Endothelial cell of umbilical vein (primary cell): ENCODE measurements at regions not wholly inside any gene's neighbourhood (a gene's known extent, or its start where the extent isn't known, plus 50 kb on each side); places are given as distances from the start of the nearest gene placed in this dataset.

ENCODE experiments used
- EZH2 ChIP-seq: IDR thresholded peaks from 2 replicates; pipeline ENCODE4 v1.6.1; 2012; ENCODE audit warnings: borderline replicate concordance, low read depth, mild to moderate bottlenecking, moderate library complexity, low read length, inconsistent platforms; ENCODE audit not compliant: severe bottlenecking
- JUN ChIP-seq: IDR thresholded peaks from 2 replicates; pipeline ENCODE4 v1.6.1; 2011; ENCODE audit warnings: borderline replicate concordance, low read depth; ENCODE audit not compliant: insufficient read length, insufficient read depth
- MYC ChIP-seq: IDR thresholded peaks from one replicate; pipeline ENCODE4 v1.6.1; 2011; ENCODE audit warnings: mild to moderate bottlenecking, low read depth, low read length
- POLR2A ChIP-seq: IDR thresholded peaks from 2 replicates; pipeline ENCODE4 v1.6.1; 2012; ENCODE audit warnings: low read depth, mild to moderate bottlenecking, control low read depth, low read length
- POLR2AphosphoS5 ChIP-seq: IDR thresholded peaks from 2 replicates; pipeline ENCODE4 v1.6.1; 2012; ENCODE audit warnings: low read depth, mild to moderate bottlenecking, control low read depth, low read length, moderate library complexity; ENCODE audit not compliant: insufficient read depth
- TF ChIP-seq, protein P1 (sequence below), 2 donors: IDR thresholded peaks; 1 replicate in 1 of 2; 2 replicates in 1 of 2; pipeline ENCODE4 v1.5.1; 2011; ENCODE audit warnings: low read length in 2 of 2, mild to moderate bottlenecking in 2 of 2, moderate library complexity in 2 of 2, control low read depth in 1 of 2, inconsistent platforms in 1 of 2, low read depth in 1 of 2; ENCODE audit not compliant: insufficient read depth in 1 of 2; ENCODE audit errors: extremely low read depth in 1 of 2
- TF ChIP-seq, protein P2 (sequence below): IDR thresholded peaks from 2 replicates; pipeline ENCODE4 v1.6.1; 2011; ENCODE audit not compliant: insufficient read depth, insufficient read length

DNA sequence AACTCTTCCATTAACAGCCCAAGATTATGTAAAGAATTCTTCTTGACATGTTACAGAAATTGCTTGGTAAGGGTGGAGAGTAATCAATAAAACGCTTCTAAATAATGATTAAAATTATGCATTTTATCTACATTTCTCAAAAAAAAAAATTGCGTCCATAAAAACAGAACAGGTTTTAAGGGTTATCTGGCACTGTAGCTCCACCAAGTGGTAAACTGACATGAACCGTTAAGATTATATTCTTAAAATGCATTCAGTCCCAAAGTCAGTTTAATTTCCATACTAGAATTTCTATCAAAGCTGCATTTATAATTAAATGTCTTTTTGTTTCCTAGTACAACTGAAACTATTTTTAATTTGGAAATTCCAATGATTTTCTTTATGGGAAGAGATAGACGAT lies 214.0 kb upstream of the UGT8 start:
- TF ChIP-seq EZH2 = no peak
- TF ChIP-seq POLR2AphosphoS5 = no peak
- TF ChIP-seq, protein P1, sequence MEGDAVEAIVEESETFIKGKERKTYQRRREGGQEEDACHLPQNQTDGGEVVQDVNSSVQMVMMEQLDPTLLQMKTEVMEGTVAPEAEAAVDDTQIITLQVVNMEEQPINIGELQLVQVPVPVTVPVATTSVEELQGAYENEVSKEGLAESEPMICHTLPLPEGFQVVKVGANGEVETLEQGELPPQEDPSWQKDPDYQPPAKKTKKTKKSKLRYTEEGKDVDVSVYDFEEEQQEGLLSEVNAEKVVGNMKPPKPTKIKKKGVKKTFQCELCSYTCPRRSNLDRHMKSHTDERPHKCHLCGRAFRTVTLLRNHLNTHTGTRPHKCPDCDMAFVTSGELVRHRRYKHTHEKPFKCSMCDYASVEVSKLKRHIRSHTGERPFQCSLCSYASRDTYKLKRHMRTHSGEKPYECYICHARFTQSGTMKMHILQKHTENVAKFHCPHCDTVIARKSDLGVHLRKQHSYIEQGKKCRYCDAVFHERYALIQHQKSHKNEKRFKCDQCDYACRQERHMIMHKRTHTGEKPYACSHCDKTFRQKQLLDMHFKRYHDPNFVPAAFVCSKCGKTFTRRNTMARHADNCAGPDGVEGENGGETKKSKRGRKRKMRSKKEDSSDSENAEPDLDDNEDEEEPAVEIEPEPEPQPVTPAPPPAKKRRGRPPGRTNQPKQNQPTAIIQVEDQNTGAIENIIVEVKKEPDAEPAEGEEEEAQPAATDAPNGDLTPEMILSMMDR (IDR thresholded peaks at IDR 0.05; ENCODE audit: extremely low read depth in 1 of 2, insufficient read depth in 1 of 2, low read depth in 1 of 2, low read length in 2 of 2) = peak; percentile 31 to 36
- no peak for TF ChIP-seq POLR2A
- TF ChIP-seq, protein P2, sequence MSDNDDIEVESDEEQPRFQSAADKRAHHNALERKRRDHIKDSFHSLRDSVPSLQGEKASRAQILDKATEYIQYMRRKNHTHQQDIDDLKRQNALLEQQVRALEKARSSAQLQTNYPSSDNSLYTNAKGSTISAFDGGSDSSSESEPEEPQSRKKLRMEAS = no peak
- no peak for TF ChIP-seq JUN
- TF ChIP-seq MYC = no peak
